ENCODE measurements at regions not wholly inside any gene's neighbourhood (a gene's known extent, or its start where the extent isn't known, plus 50 kb on each side); places are given as distances from the start of the nearest gene placed in this dataset.

GRCh38 chrX:106363214-106363613 lies 195.1 kb downstream of the PWWP3B start:
- peaks cover 29% of the 10 kb centered on the region for H3K27me3 Mint-ChIP-seq (ENCODE audit: insufficient read depth, unreplicated experiment)
- no peaks in the 10 kb centered on the region for H3K9me3 Mint-ChIP-seq (ENCODE audit: unreplicated experiment)
- intact Hi-C loops (cut with micrococcal nuclease), result no loop called here
- H3K4me1 Mint-ChIP-seq (ENCODE audit: insufficient read depth, unreplicated experiment), result no peaks in the 10 kb centered on the region
- ChIA-PET POLR2A (no interaction called here), CTCF (no interaction called here)
- TF ChIP-seq, protein P1, sequence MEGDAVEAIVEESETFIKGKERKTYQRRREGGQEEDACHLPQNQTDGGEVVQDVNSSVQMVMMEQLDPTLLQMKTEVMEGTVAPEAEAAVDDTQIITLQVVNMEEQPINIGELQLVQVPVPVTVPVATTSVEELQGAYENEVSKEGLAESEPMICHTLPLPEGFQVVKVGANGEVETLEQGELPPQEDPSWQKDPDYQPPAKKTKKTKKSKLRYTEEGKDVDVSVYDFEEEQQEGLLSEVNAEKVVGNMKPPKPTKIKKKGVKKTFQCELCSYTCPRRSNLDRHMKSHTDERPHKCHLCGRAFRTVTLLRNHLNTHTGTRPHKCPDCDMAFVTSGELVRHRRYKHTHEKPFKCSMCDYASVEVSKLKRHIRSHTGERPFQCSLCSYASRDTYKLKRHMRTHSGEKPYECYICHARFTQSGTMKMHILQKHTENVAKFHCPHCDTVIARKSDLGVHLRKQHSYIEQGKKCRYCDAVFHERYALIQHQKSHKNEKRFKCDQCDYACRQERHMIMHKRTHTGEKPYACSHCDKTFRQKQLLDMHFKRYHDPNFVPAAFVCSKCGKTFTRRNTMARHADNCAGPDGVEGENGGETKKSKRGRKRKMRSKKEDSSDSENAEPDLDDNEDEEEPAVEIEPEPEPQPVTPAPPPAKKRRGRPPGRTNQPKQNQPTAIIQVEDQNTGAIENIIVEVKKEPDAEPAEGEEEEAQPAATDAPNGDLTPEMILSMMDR (IDR thresholded peaks at IDR 0.05; ENCODE audit: unreplicated experiment), result no peak
- H3K4me3 Mint-ChIP-seq (ENCODE audit: unreplicated experiment), result no peak overlapping the region
- H3K27ac Mint-ChIP-seq (ENCODE audit: low read depth, unreplicated experiment), result no peak overlapping the region
- no peak for DNase-seq (ENCODE audit: unreplicated experiment)
- H3K36me3 Mint-ChIP-seq (ENCODE audit: insufficient read depth, unreplicated experiment), result no peaks in the 10 kb centered on the region
- BruUV-seq (replicated peaks), result no TSS peak

DNA sequence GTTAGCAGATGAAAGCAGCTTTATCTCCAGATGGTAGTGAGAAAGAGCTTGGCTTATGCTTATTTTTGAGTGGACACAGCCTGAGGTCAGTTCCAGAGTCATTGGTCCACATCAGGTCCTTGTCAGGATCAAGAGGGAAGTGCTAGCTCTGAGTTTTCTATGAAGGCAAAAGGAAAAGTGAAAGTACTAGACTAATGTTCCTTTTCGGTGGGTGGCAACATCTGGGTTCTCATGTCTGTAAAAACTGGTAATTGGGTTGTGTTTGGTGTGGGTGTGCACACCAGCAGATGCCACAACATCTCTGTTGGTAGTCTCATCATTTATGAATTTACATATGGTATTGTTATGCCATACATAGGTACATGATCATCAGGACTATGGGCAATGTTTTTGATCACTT lies 210.5 kb downstream of the PWWP3B start:
- no peaks in the 10 kb centered on the region for H3K36me3 Mint-ChIP-seq (ENCODE audit: insufficient read depth, unreplicated experiment)
- ChIA-PET CTCF (interaction anchor here (0.8 kb wide), 1 partner anchor 209 kb away, joined by 3 read pairs; no protein-coding TSS in a partner anchor), POLR2A (no interaction called here)
- no peak overlapping the region for H3K4me3 Mint-ChIP-seq (ENCODE audit: unreplicated experiment)
- H3K27ac Mint-ChIP-seq (ENCODE audit: low read depth, unreplicated experiment), result no peak overlapping the region
- DNase-seq (ENCODE audit: unreplicated experiment), result peak; percentile 8
- peaks cover 12% of the 10 kb centered on the region for H3K27me3 Mint-ChIP-seq (ENCODE audit: insufficient read depth, unreplicated experiment)
- H3K4me1 Mint-ChIP-seq (ENCODE audit: insufficient read depth, unreplicated experiment), result no peaks in the 10 kb centered on the region
- peaks cover 25% of the 10 kb centered on the region for H3K9me3 Mint-ChIP-seq (ENCODE audit: unreplicated experiment)
- intact Hi-C loops (cut with micrococcal nuclease), result no loop called here
- BruUV-seq (replicated peaks), result no TSS peak
- TF ChIP-seq, protein P1 (IDR thresholded peaks at IDR 0.05; ENCODE audit: unreplicated experiment), result no peak

- BruUV-seq (replicated peaks), result no TSS peak
- TF ChIP-seq, protein P1 (IDR thresholded peaks at IDR 0.05; ENCODE audit: unreplicated experiment), result no peak
- peaks cover 10% of the 10 kb centered on the region for H3K27me3 Mint-ChIP-seq (ENCODE audit: insufficient read depth, unreplicated experiment)
- H3K9me3 Mint-ChIP-seq (ENCODE audit: unreplicated experiment), result no peaks in the 10 kb centered on the region
- no peak overlapping the region for H3K4me3 Mint-ChIP-seq (ENCODE audit: unreplicated experiment)
- ChIA-PET POLR2A (interaction anchor here (0.6 kb wide), 1 partner anchor 536 kb away, joined by 3 read pairs; no protein-coding TSS in a partner anchor), CTCF (no interaction called here)
- no peaks in the 10 kb centered on the region for H3K36me3 Mint-ChIP-seq (ENCODE audit: insufficient read depth, unreplicated experiment)
- intact Hi-C loops (cut with micrococcal nuclease), result no loop called here
- H3K27ac Mint-ChIP-seq (ENCODE audit: low read depth, unreplicated experiment), result no peak overlapping the region
- DNase-seq (ENCODE audit: unreplicated experiment), result no peak
- no peaks in the 10 kb centered on the region for H3K4me1 Mint-ChIP-seq (ENCODE audit: insufficient read depth, unreplicated experiment)
Measured at GRCh38 chrX:106391284-106391911, 220.4 kb upstream of the RADX start.

- no peak overlapping the region for H3K4me3 Mint-ChIP-seq (ENCODE audit: unreplicated experiment)
Measured at GRCh38 chrX:106392346-106392745, 219.4 kb upstream of the RADX start.

More at GRCh38 chrX:106392346-106392745, 219.4 kb upstream of the RADX start:
- no TSS peak for BruUV-seq (replicated peaks)
- intact Hi-C loops (cut with micrococcal nuclease), result no loop called here
- CTCF ChIA-PET, result interaction anchor here (0.7 to 1.3 kb wide), 2 partner anchors 13 to 224 kb away, joined by 3 to 4 read pairs; no protein-coding TSS in a partner anchor
- Mint-ChIP-seq H3K36me3 (ENCODE audit: insufficient read depth, unreplicated experiment) (no peaks in the 10 kb centered on the region), H3K27me3 (ENCODE audit: insufficient read depth, unreplicated experiment) (peaks cover 10% of the 10 kb centered on the region), H3K9me3 (ENCODE audit: unreplicated experiment) (no peaks in the 10 kb centered on the region), H3K27ac (ENCODE audit: low read depth, unreplicated experiment) (no peak overlapping the region), H3K4me1 (ENCODE audit: insufficient read depth, unreplicated experiment) (no peaks in the 10 kb centered on the region)
- POLR2A ChIA-PET, result no interaction called here
- TF ChIP-seq, protein P1 (IDR thresholded peaks at IDR 0.05; ENCODE audit: unreplicated experiment), result no peak
- DNase-seq (ENCODE audit: unreplicated experiment), result no peak
